HL-60 (cell line): ENCODE measurements at regions not wholly inside any gene's neighbourhood (a gene's known extent, or its start where the extent isn't known, plus 50 kb on each side); places are given as distances from the start of the nearest gene placed in this dataset.
"Not testable (repeated sequence)": the region's sequence is repeated elsewhere in the genome, so short reads cannot be mapped to it uniquely, and the experiment has no call there.

Source experiments
- SPI1 ChIP-seq: IDR thresholded peaks from 2 replicates; pipeline ENCODE4 v1.6.1; 2012; ENCODE audit warnings: low read depth, mild to moderate bottlenecking, borderline replicate concordance
- TF ChIP-seq, protein P1 (sequence below): IDR thresholded peaks from one replicate; pipeline ENCODE4 v1.5.1; 2011; ENCODE audit warnings: low read length, control low read depth, inconsistent platforms; ENCODE audit not compliant: insufficient read depth

DNA sequence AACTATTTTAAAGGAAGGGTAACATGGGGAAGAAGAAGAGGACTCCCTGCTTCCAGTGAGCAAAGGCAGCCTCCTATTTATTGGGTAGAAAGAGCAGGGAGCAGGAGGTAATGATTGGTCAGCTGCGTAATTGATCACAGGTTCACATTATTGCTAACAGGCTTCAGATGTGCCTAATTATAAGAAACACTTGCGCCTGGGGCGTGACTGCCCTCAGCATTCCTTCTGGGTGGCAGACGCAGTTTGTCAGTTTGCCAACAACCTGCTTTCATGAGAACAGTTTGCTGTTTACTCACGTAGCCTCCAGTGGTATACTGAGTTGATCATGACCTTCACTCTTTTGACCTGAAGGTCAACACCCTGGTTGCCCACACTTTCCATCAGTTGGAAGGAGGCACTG, 166.0 kb upstream of the AUTS2 start:
- TF ChIP-seq, protein P1, sequence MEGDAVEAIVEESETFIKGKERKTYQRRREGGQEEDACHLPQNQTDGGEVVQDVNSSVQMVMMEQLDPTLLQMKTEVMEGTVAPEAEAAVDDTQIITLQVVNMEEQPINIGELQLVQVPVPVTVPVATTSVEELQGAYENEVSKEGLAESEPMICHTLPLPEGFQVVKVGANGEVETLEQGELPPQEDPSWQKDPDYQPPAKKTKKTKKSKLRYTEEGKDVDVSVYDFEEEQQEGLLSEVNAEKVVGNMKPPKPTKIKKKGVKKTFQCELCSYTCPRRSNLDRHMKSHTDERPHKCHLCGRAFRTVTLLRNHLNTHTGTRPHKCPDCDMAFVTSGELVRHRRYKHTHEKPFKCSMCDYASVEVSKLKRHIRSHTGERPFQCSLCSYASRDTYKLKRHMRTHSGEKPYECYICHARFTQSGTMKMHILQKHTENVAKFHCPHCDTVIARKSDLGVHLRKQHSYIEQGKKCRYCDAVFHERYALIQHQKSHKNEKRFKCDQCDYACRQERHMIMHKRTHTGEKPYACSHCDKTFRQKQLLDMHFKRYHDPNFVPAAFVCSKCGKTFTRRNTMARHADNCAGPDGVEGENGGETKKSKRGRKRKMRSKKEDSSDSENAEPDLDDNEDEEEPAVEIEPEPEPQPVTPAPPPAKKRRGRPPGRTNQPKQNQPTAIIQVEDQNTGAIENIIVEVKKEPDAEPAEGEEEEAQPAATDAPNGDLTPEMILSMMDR: not testable (repeated sequence)
- not testable (repeated sequence) for TF ChIP-seq SPI1
